Peyer's patch (tissue), 4 donors: ENCODE measurements at regions not wholly inside any gene's neighbourhood (a gene's known extent, or its start where the extent isn't known, plus 50 kb on each side); places are given as distances from the start of the nearest gene placed in this dataset.
"Not testable (repeated sequence)": the region's sequence is repeated elsewhere in the genome, so short reads cannot be mapped to it uniquely, and the experiment has no call there.

Experiments
- DNase-seq, 3 donors: peaks; one replicate each; pipeline ENCODE4 v3.0.0-alpha.2; 2017 to 2019
- H3K27ac ChIP-seq, 4 donors: fragments of 200-600 bp; sonication (generic); one replicate each; pipeline ENCODE4 v1.5.1; 2016 to 2019
- H3K27me3 ChIP-seq, 2 donors: fragments of 200-600 bp; sonication (generic); one replicate each; pipeline ENCODE4 v1.5.1; 2019
- H3K36me3 ChIP-seq, 3 donors: fragments of 200-600 bp; sonication (generic); one replicate each; pipeline ENCODE4 v1.5.1; 2016 to 2019
- H3K4me1 ChIP-seq, 4 donors: fragments of 200-600 bp; sonication (generic); one replicate each; pipeline ENCODE4 v1.5.1; 2016 to 2019
- H3K4me3 ChIP-seq, 4 donors: fragments of 200-600 bp; sonication (generic); 1 replicate in 3 of 4; 2 replicates in 1 of 4; pipeline ENCODE4 v1.5.1; 2016 to 2019; ENCODE audit warnings: mild to moderate bottlenecking in 1 of 4
- H3K9me3 ChIP-seq, 4 donors: fragments of 200-600 bp; sonication (generic); one replicate each; pipeline ENCODE4 v1.5.1; 2016 to 2019; ENCODE audit warnings: mild to moderate bottlenecking in 1 of 4
- CTCF ChIP-seq, 6 experiments: fragments of 450-650 bp in 4 of 6; fragments of 200-600 bp in 2 of 6; sonication (generic) in 1 of 6; IDR thresholded peaks; one replicate each; pipeline ENCODE4 v1.5.1; 2017 to 2019; ENCODE audit warnings: antibody characterized with exemption in 6 of 6, mild to moderate bottlenecking in 3 of 6, moderate library complexity in 1 of 6
- POLR2A ChIP-seq, 2 donors: fragments of 450-650 bp; IDR thresholded peaks; one replicate each; pipeline ENCODE4 v1.5.1; 2017; ENCODE audit warnings: antibody characterized with exemption in 2 of 2, mild to moderate bottlenecking in 2 of 2, moderate library complexity in 2 of 2

- TF ChIP-seq POLR2A (IDR thresholded peaks at IDR 0.05) (no peak), CTCF (IDR thresholded peaks at IDR 0.05) (no peak)
- Histone ChIP-seq H3K36me3 (no peaks in the 10 kb centered on the region), H3K9me3 (no peaks in the 10 kb centered on the region), H3K27me3 (no peaks in the 10 kb centered on the region), H3K4me1 (no peaks in the 10 kb centered on the region), H3K4me3 (no peak overlapping the region), H3K27ac (no peak overlapping the region)
- DNase-seq: no peak
Measured at GRCh38 chr2:31813016-31813415, 197.8 kb downstream of the MEMO1 start.

- no peaks in the 10 kb centered on the region for H3K9me3 ChIP-seq
- DNase-seq: peak in 1 of 3 donors; percentile 35
Measured at GRCh38 chr2:31812051-31812798, 198.6 kb downstream of the MEMO1 start.

GRCh38 chr2:31811482-31811881 is 199.3 kb downstream of the MEMO1 start:
- DNase-seq: no peak
- TF ChIP-seq POLR2A (IDR thresholded peaks at IDR 0.05): no peak
- TF ChIP-seq CTCF (IDR thresholded peaks at IDR 0.05): no peak
- Histone ChIP-seq H3K36me3 (no peaks in the 10 kb centered on the region), H3K9me3 (no peaks in the 10 kb centered on the region), H3K4me1 (no peaks in the 10 kb centered on the region), H3K27ac (no peak overlapping the region), H3K27me3 (no peaks in the 10 kb centered on the region), H3K4me3 (no peak overlapping the region)

More at GRCh38 chr2:31812051-31812798, 198.6 kb downstream of the MEMO1 start:
- no peak for TF ChIP-seq CTCF (IDR thresholded peaks at IDR 0.05)
- Histone ChIP-seq H3K27me3 (no peaks in the 10 kb centered on the region), H3K36me3 (no peaks in the 10 kb centered on the region), H3K4me1 (no peaks in the 10 kb centered on the region), H3K27ac (peak overlapping the region in 1 of 4 donors; percentile 8), H3K4me3 (no peak overlapping the region)

- Histone ChIP-seq H3K4me1 (no peaks in the 10 kb centered on the region), H3K27ac (no peak overlapping the region), H3K36me3 (no peaks in the 10 kb centered on the region), H3K4me3 (no peak overlapping the region), H3K27me3 (no peaks in the 10 kb centered on the region), H3K9me3 (no peaks in the 10 kb centered on the region)
- TF ChIP-seq CTCF (IDR thresholded peaks at IDR 0.05): no peak
- TF ChIP-seq POLR2A (IDR thresholded peaks at IDR 0.05): no peak
- no peak for DNase-seq
Measured at GRCh38 chr2:31810200-31810917, 200.4 kb downstream of the MEMO1 start.

- Histone ChIP-seq H3K9me3 (no peaks in the 10 kb centered on the region), H3K4me3 (no peak overlapping the region), H3K36me3 (no peaks in the 10 kb centered on the region), H3K4me1 (no peaks in the 10 kb centered on the region), H3K27me3 (no peaks in the 10 kb centered on the region), H3K27ac (no peak overlapping the region)
- DNase-seq: no peak
- TF ChIP-seq POLR2A (IDR thresholded peaks at IDR 0.05) (no peak), CTCF (IDR thresholded peaks at IDR 0.05) (no peak)
Measured at GRCh38 chr2:31805688-31806087, 205.1 kb downstream of the MEMO1 start.

GRCh38 chr2:31803481-31804153 is 207.2 kb downstream of the MEMO1 start:
- not testable (repeated sequence) for H3K27me3 ChIP-seq

More at GRCh38 chr2:31803481-31804153, 207.2 kb downstream of the MEMO1 start:
- H3K4me3 ChIP-seq, DNase-seq, H3K4me1 ChIP-seq, H3K36me3 ChIP-seq, H3K27ac ChIP-seq, H3K9me3 ChIP-seq: not testable (repeated sequence)
